Right cardiac atrium (tissue), 5 donors: ENCODE measurements at regions not wholly inside any gene's neighbourhood (a gene's known extent, or its start where the extent isn't known, plus 50 kb on each side); places are given as distances from the start of the nearest gene placed in this dataset.

ENCODE experiments used
- ATAC-seq, 2 donors: fragments of 200-7000 bp; cut with Tn5 transposase; one replicate each; pipeline versions ENCODE4 v1.8.0 to v1.9.1; 2020; ENCODE audit warnings: moderate library complexity in 2 of 2, mild to moderate bottlenecking in 1 of 2
- DNase-seq, 3 donors: peaks; one replicate each; pipeline ENCODE4 v3.0.0-alpha.2; 2020
- H3K27ac ChIP-seq: one replicate; pipeline ENCODE4 v1.5.1; 2013; ENCODE audit warnings: mild to moderate bottlenecking, low read length, control low read depth, moderate library complexity
- H3K27me3 ChIP-seq: one replicate; pipeline ENCODE4 v1.6.1; 2013; ENCODE audit not compliant: control insufficient read depth, insufficient read depth
- H3K4me1 ChIP-seq: one replicate; pipeline ENCODE4 v1.6.1; 2013; ENCODE audit warnings: low read length; ENCODE audit not compliant: control insufficient read depth, insufficient read depth
- H3K4me3 ChIP-seq: one replicate; pipeline ENCODE4 v1.5.1; 2013; ENCODE audit warnings: low read length, control low read depth
- H3K9me3 ChIP-seq: one replicate; pipeline ENCODE4 v1.6.1; 2013; ENCODE audit warnings: low read length; ENCODE audit not compliant: control insufficient read depth
- WGBS: extraction: QIAGEN DNeasy Blood & Tissue Kit; methylation state at CpG from one replicate; pipeline ENCODE4 v1.1.7; 2013; 5-methylcytosine and 5-hydroxymethylcytosine counted together
- intact Hi-C, 4 donors: fragments of 100-400 bp; cut with DNase I; formaldehyde crosslinking; loops; one replicate each; pipeline versions ENCODE4 v1.11.0 to v1.14.0; 2022 to 2023
- donor health status: healthy with polysubstance abuse.
- donor health status: DM: no; HTN: yes; CAD: no.
- donor health status: DM: no; HTN: no; CAD: no.
- donor health status: DM: no; HTN: yes; CAD: no; lungs with severe emphysema.
- donor health status: DM: yes; HTN: yes; CAD: no.

GRCh38 chr10:91038971-91039370, 118.1 kb upstream of the ANKRD1 start:
- ATAC-seq (no peak), DNase-seq (no peak)
- Histone ChIP-seq H3K4me3 (no peak overlapping the region), H3K27ac (no peak overlapping the region), H3K9me3 (no peaks in the 10 kb centered on the region), H3K27me3 (no peaks in the 10 kb centered on the region), H3K4me1 (peaks cover 2% of the 10 kb centered on the region)
- intact Hi-C loops: no loop called here
- 88% methylated on average over 3 of the region's 3 CpGs for WGBS

GRCh38 chr10:91040343-91040742, 119.5 kb upstream of the ANKRD1 start:
- ATAC-seq: no peak
- intact Hi-C loops: loop anchor here in 1 of 4 donors (5.0 kb wide), 1 partner anchor 212 kb away; no protein-coding TSS in a partner anchor
- Histone ChIP-seq H3K27ac (no peak overlapping the region), H3K27me3 (no peaks in the 10 kb centered on the region), H3K4me3 (no peak overlapping the region), H3K4me1 (peaks cover 2% of the 10 kb centered on the region), H3K9me3 (no peaks in the 10 kb centered on the region)
- no peak for DNase-seq
- whole genome bisulfite sequencing: 94% methylated on average over 2 of the region's 2 CpGs

GRCh38 chr10:91042069-91042468, 121.2 kb upstream of the ANKRD1 start:
- no peaks in the 10 kb centered on the region for H3K27me3 ChIP-seq
- DNase-seq (no peak), ATAC-seq (no peak)
- H3K27ac ChIP-seq: no peak overlapping the region
- no peak overlapping the region for H3K4me3 ChIP-seq
- H3K9me3 ChIP-seq: no peaks in the 10 kb centered on the region
- intact Hi-C loops: loop anchor here in 1 of 4 donors (5.0 kb wide), 1 partner anchor 210 kb away; no protein-coding TSS in a partner anchor
- H3K4me1 ChIP-seq: peaks cover 3% of the 10 kb centered on the region
- 34% methylated on average over 3 of the region's 3 CpGs for WGBS

GRCh38 chr10:91043173-91043910, 122.5 kb upstream of the ANKRD1 start:
- intact Hi-C loops: loop anchor here in 1 of 4 donors (5.0 kb wide), 1 partner anchor 209 kb away; no protein-coding TSS in a partner anchor
- Histone ChIP-seq H3K4me1 (peaks cover 2% of the 10 kb centered on the region), H3K27ac (no peak overlapping the region), H3K4me3 (no peak overlapping the region), H3K27me3 (no peaks in the 10 kb centered on the region), H3K9me3 (no peaks in the 10 kb centered on the region)
- peak; percentile 81 to 83 for ATAC-seq
- 48% methylated on average over 8 of the region's 8 CpGs for WGBS
- DNase-seq: no peak

GRCh38 chr10:91046869-91047268, 126.0 kb upstream of the ANKRD1 start:
- whole genome bisulfite sequencing: 23% methylated on average over 3 of the region's 3 CpGs
- intact Hi-C loops: no loop called here

GRCh38 chr10:91048380-91048779, 127.5 kb upstream of the ANKRD1 start:
- WGBS: 80% methylated on average over 2 of the region's 2 CpGs
- intact Hi-C loops: no loop called here
- no peak for DNase-seq

More at GRCh38 chr10:91046869-91047268, 126.0 kb upstream of the ANKRD1 start:
- H3K27ac ChIP-seq: no peak overlapping the region
- no peak overlapping the region for H3K4me3 ChIP-seq
- H3K9me3 ChIP-seq: no peaks in the 10 kb centered on the region
- H3K4me1 ChIP-seq: peaks cover 7% of the 10 kb centered on the region
- no peak for ATAC-seq
- no peaks in the 10 kb centered on the region for H3K27me3 ChIP-seq
- no peak for DNase-seq

GRCh38 chr10:91049296-91049987, 128.6 kb upstream of the ANKRD1 start:
- WGBS: 54% methylated on average over 2 of the region's 2 CpGs
- no peak overlapping the region for H3K27ac ChIP-seq
- no peak for ATAC-seq
- peaks cover 7% of the 10 kb centered on the region for H3K4me1 ChIP-seq
- DNase-seq: no peak
- no peak overlapping the region for H3K4me3 ChIP-seq
- H3K9me3 ChIP-seq: no peaks in the 10 kb centered on the region
- H3K27me3 ChIP-seq: no peaks in the 10 kb centered on the region
- intact Hi-C loops: no loop called here

More at GRCh38 chr10:91048380-91048779, 127.5 kb upstream of the ANKRD1 start:
- ATAC-seq: no peak
- H3K27me3 ChIP-seq: no peaks in the 10 kb centered on the region
- no peaks in the 10 kb centered on the region for H3K9me3 ChIP-seq
- H3K27ac ChIP-seq: no peak overlapping the region
- H3K4me1 ChIP-seq: peaks cover 7% of the 10 kb centered on the region
- H3K4me3 ChIP-seq: no peak overlapping the region

- H3K27me3 ChIP-seq: no peaks in the 10 kb centered on the region
- H3K4me3 ChIP-seq: no peak overlapping the region
- intact Hi-C loops: loop anchor here in 1 of 4 donors (5.0 kb wide), 1 partner anchor 43 kb away; no protein-coding TSS in a partner anchor
- DNase-seq (no peak), ATAC-seq (no peak)
- WGBS: 50% methylated on average over 2 of the region's 2 CpGs
- H3K9me3 ChIP-seq: no peaks in the 10 kb centered on the region
- no peak overlapping the region for H3K27ac ChIP-seq
- peaks cover 7% of the 10 kb centered on the region for H3K4me1 ChIP-seq
Measured at GRCh38 chr10:91049988-91050360, 129.1 kb upstream of the ANKRD1 start.

- Histone ChIP-seq H3K9me3 (no peaks in the 10 kb centered on the region), H3K27me3 (no peaks in the 10 kb centered on the region), H3K4me3 (no peak overlapping the region), H3K4me1 (peaks cover 7% of the 10 kb centered on the region), H3K27ac (no peak overlapping the region)
- intact Hi-C loops: loop anchor here in 1 of 4 donors (5.0 kb wide), 1 partner anchor 43 kb away; no protein-coding TSS in a partner anchor
- DNase-seq (no peak), ATAC-seq (peak in 1 of 2 donors; percentile 34)
- 56% methylated on average over 6 of the region's 6 CpGs for WGBS
Measured at GRCh38 chr10:91050371-91051034, 129.6 kb upstream of the ANKRD1 start.

GRCh38 chr10:91051829-91052228, 130.9 kb upstream of the ANKRD1 start:
- WGBS: 26% methylated on average over 3 of the region's 3 CpGs
- H3K4me1 ChIP-seq: peaks cover 7% of the 10 kb centered on the region
- no peaks in the 10 kb centered on the region for H3K27me3 ChIP-seq
- peak; percentile 54 to 64 for ATAC-seq
- H3K4me3 ChIP-seq: no peak overlapping the region
- peak in 2 of 3 donors; percentile 57 to 78 for DNase-seq
- intact Hi-C loops: loop anchor here in 1 of 4 donors (5.0 kb wide), 1 partner anchor 45 kb away; no protein-coding TSS in a partner anchor
- no peak overlapping the region for H3K27ac ChIP-seq
- no peaks in the 10 kb centered on the region for H3K9me3 ChIP-seq
